HepG2 (cell line): ENCODE measurements at regions not wholly inside any gene's neighbourhood (a gene's known extent, or its start where the extent isn't known, plus 50 kb on each side); places are given as distances from the start of the nearest gene placed in this dataset.

Experiments used
- CHD4 ChIP-seq: fragments of 200-600 bp; sonication (generic); IDR thresholded peaks from 2 replicates; pipeline ENCODE4 v1.7.0; 2017; ENCODE audit warnings: mild to moderate bottlenecking, low read length, borderline replicate concordance
- EP300 ChIP-seq, 3 experiments: sonication (generic) in 1 of 3; formaldehyde crosslinking in 1 of 3; IDR thresholded peaks; 2 replicates each; pipeline versions ENCODE4 v1.5.1 to v1.6.1; 2011 to 2020; ENCODE audit warnings: low read depth in 2 of 3, low read length in 2 of 3, borderline replicate concordance in 1 of 3, improper control_type of control experiment in 1 of 3, mild to moderate bottlenecking in 1 of 3, missing genetic modification reagents in 1 of 3, moderate library complexity in 1 of 3
- IRF2 ChIP-seq: IDR thresholded peaks from 2 replicates; pipeline ENCODE4 v1.6.1; 2018; ENCODE audit warnings: missing genetic modification reagents, missing compliant biosample characterization
- KDM3A ChIP-seq: IDR thresholded peaks from 2 replicates; pipeline ENCODE4 v1.6.1; 2018; ENCODE audit warnings: low read depth, missing compliant biosample characterization
- POLR2A ChIP-seq, 2 experiments: IDR thresholded peaks; 2 replicates each; pipeline ENCODE4 v1.6.1; 2011; ENCODE audit warnings: low read depth in 2 of 2, low read length in 2 of 2, mild to moderate bottlenecking in 1 of 2, moderate library complexity in 1 of 2; ENCODE audit not compliant: insufficient read depth in 1 of 2
- ZNF292 ChIP-seq: sonication (generic); formaldehyde crosslinking; IDR thresholded peaks from 2 replicates; pipeline ENCODE4 v1.8.1; 2022; ENCODE audit warnings: mild to moderate bottlenecking, low read depth, missing genetic modification reagents, borderline replicate concordance
- ZNF776 ChIP-seq: sonication (generic); formaldehyde crosslinking; IDR thresholded peaks from 2 replicates; pipeline ENCODE4 v1.4.0; 2020; ENCODE audit warnings: mild to moderate bottlenecking, missing genetic modification reagents
- TF ChIP-seq, protein P1 (sequence below): sonication (generic); formaldehyde crosslinking; IDR thresholded peaks from 2 replicates; pipeline ENCODE4 v1.8.0; 2022; ENCODE audit warnings: missing genetic modification reagents, mild to moderate bottlenecking, moderate library complexity, borderline replicate concordance

DNA sequence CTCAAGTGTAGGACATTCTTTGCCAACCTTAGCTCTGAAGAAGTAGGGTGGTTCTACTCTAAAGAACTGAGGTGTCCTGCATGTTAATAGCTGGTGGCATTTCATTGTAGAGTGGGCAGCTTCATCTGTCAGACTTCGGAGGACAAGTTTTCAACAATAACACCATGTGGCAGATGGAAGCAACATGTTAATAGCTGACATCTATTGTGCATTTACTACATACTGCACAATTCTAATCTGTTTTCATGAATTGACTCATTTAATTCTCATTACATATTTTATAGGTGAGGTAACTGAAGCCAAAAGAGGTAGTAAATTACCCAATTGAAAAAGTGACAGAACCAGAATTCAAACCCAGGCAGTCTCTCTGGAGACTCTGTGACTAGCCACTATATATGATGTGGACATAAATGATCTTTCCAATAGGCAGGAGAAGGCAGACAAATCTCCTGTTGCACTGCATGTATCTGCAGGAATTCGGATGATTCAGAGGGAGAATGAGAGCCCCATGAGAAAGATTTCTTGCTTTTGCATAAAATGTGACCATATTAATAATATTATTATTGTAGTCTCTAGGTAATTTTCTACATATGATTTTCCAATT is 137.2 kb upstream of the E2F7 start:
- no peak for TF ChIP-seq CHD4
- no peak for TF ChIP-seq KDM3A (CRISPR knock-in tag)
- TF ChIP-seq IRF2 (CRISPR knock-in tag), result no peak
- TF ChIP-seq ZNF776 (CRISPR knock-in tag), result no peak
- no peak for TF ChIP-seq ZNF292 (CRISPR knock-in tag)
- TF ChIP-seq, protein P1, sequence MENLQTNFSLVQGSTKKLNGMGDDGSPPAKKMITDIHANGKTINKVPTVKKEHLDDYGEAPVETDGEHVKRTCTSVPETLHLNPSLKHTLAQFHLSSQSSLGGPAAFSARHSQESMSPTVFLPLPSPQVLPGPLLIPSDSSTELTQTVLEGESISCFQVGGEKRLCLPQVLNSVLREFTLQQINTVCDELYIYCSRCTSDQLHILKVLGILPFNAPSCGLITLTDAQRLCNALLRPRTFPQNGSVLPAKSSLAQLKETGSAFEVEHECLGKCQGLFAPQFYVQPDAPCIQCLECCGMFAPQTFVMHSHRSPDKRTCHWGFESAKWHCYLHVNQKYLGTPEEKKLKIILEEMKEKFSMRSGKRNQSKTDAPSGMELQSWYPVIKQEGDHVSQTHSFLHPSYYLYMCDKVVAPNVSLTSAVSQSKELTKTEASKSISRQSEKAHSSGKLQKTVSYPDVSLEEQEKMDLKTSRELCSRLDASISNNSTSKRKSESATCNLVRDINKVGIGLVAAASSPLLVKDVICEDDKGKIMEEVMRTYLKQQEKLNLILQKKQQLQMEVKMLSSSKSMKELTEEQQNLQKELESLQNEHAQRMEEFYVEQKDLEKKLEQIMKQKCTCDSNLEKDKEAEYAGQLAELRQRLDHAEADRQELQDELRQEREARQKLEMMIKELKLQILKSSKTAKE (CRISPR knock-in tag), result no peak
- no peak for TF ChIP-seq EP300 (IDR thresholded peaks at IDR 0.05; ENCODE audit: low read depth in 2 of 2, low read length in 2 of 2)
- no peak for TF ChIP-seq EP300 (CRISPR knock-in tag; IDR thresholded peaks at IDR 0.05; ENCODE audit: borderline replicate concordance)
- TF ChIP-seq POLR2A (IDR thresholded peaks at IDR 0.05; ENCODE audit: insufficient read depth in 1 of 2, low read depth in 2 of 2, low read length in 2 of 2), result no peak
